ENCODE measurements at regions not wholly inside any gene's neighbourhood (a gene's known extent, or its start where the extent isn't known, plus 50 kb on each side); places are given as distances from the start of the nearest gene placed in this dataset.

GRCh38 chrX:79263550-79263949, 103.6 kb downstream of the ITM2A start:
- TF ChIP-seq CTCF (IDR thresholded peaks at IDR 0.05 in 8 of 11, conservative IDR thresholded peaks at IDR 0.05 in 3 of 11): no peak
- TF ChIP-seq POLR2AphosphoS5 (IDR thresholded peaks at IDR 0.05): no peak
- no peak for TF ChIP-seq POLR2A (IDR thresholded peaks at IDR 0.05)

Data from spleen (tissue), 7 donors.